ENCODE measurements at regions not wholly inside any gene's neighbourhood (a gene's known extent, or its start where the extent isn't known, plus 50 kb on each side); places are given as distances from the start of the nearest gene placed in this dataset.
"Not testable (repeated sequence)": the region's sequence is repeated elsewhere in the genome, so short reads cannot be mapped to it uniquely, and the experiment has no call there.

DNA sequence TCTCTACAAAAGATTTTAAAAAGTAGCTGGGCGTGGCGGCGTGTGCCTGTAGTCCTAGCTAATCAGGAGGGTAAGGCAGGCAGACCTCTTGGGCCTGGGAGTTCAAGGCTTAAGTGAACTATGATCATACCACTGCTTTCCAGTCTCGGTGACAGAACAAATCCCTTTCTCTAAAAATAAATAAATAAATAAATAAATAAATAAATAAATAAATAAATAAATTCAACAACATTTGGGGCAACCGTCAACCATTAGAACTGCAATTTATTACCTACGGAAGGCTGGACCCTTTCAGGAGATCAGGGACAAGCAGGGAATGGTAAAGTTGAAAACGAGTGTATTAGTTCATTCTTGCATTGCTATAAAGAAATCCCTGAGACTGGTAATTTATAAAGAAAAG is 136.2 kb upstream of the USP9X start:
- TF ChIP-seq, protein P1, sequence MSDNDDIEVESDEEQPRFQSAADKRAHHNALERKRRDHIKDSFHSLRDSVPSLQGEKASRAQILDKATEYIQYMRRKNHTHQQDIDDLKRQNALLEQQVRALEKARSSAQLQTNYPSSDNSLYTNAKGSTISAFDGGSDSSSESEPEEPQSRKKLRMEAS (CRISPR knock-in tag; IDR thresholded peaks at IDR 0.05): no peak
- TF ChIP-seq FOXJ3 (CRISPR knock-in tag; IDR thresholded peaks at IDR 0.05; ENCODE audit: borderline replicate concordance): no peak
- TF ChIP-seq ZNF317 (CRISPR knock-in tag; IDR thresholded peaks at IDR 0.05; ENCODE audit: borderline replicate concordance, low read depth): no peak
- TF ChIP-seq, protein P2, sequence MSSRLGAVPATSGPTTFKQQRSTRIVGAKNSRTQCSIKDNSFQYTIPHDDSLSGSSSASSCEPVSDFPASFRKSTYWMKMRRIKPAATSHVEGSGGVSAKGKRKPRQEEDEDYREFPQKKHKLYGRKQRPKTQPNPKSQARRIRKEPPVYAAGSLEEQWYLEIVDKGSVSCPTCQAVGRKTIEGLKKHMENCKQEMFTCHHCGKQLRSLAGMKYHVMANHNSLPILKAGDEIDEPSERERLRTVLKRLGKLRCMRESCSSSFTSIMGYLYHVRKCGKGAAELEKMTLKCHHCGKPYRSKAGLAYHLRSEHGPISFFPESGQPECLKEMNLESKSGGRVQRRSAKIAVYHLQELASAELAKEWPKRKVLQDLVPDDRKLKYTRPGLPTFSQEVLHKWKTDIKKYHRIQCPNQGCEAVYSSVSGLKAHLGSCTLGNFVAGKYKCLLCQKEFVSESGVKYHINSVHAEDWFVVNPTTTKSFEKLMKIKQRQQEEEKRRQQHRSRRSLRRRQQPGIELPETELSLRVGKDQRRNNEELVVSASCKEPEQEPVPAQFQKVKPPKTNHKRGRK (CRISPR knock-in tag; IDR thresholded peaks at IDR 0.05; ENCODE audit: borderline replicate concordance): no peak
- no peak for TF ChIP-seq OVOL2 (CRISPR knock-in tag; IDR thresholded peaks at IDR 0.05; ENCODE audit: borderline replicate concordance)
- no peak for TF ChIP-seq ETV6 (CRISPR knock-in tag; IDR thresholded peaks at IDR 0.05)
- TF ChIP-seq JUN (CRISPR knock-in tag; IDR thresholded peaks at IDR 0.05): no peak
- TF ChIP-seq, protein P3, sequence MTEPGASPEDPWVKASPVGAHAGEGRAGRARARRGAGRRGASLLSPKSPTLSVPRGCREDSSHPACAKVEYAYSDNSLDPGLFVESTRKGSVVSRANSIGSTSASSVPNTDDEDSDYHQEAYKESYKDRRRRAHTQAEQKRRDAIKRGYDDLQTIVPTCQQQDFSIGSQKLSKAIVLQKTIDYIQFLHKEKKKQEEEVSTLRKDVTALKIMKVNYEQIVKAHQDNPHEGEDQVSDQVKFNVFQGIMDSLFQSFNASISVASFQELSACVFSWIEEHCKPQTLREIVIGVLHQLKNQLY (CRISPR knock-in tag; IDR thresholded peaks at IDR 0.05): no peak
- TF ChIP-seq EMX1 (CRISPR knock-in tag; IDR thresholded peaks at IDR 0.05): no peak
- TF ChIP-seq ZBTB21 (CRISPR knock-in tag; IDR thresholded peaks at IDR 0.05; ENCODE audit: borderline replicate concordance): no peak
- TF ChIP-seq CREB1 (CRISPR knock-in tag; IDR thresholded peaks at IDR 0.05): no peak
- TF ChIP-seq, protein P4, sequence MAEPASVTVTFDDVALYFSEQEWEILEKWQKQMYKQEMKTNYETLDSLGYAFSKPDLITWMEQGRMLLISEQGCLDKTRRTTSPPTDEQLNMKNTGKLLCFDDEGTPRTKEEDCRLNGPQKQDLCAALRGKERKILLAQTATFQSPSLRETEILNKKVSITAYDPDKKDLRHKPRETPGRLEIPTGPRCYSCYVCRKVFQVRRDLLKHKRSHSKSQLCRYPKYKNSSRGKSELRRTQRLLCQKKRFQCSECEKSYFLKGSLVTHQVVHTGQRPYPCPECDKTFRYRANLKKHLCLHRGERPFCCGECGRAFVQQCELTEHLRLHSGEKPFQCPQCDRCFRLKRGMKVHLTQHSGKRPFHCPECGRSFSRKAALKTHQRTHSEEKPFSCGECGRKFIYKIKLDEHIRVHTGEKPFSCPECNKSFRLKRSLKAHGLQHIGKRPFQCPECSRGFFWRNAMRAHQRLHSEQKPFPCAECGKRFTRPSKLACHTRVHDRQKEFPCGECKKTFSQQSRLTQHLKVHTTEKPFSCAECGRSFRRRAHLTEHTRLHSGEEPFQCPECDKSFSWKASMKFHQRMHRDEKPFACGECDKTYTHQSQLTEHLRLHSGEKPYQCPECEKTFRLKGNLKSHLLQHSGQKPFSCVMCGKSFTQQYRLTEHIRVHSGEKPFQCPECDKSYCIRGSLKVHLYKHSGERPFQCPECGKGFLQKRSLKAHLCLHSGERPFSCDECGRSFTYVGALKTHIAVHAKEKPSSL (CRISPR knock-in tag; conservative IDR thresholded peaks at IDR 0.05): no peak
- TF ChIP-seq TP53 (CRISPR knock-in tag; IDR thresholded peaks at IDR 0.05): no peak
- TF ChIP-seq GRHL2 (CRISPR knock-in tag; IDR thresholded peaks at IDR 0.05; ENCODE audit: insufficient replicate concordance, severe bottlenecking): no peak
- no peak for TF ChIP-seq SMAD4 (CRISPR knock-in tag; IDR thresholded peaks at IDR 0.05)
- DNase-seq (ENCODE audit: low spot score) (no peak), ATAC-seq (no peak)
- peaks cover 9% of the 10 kb centered on the region for H3K36me3 Mint-ChIP-seq
- peak overlapping the region; percentile 74; the same call in 1 of the 2 replicates for H3K27ac Mint-ChIP-seq
- H3K27me3 Mint-ChIP-seq (ENCODE audit: low read depth): no peaks in the 10 kb centered on the region; the same call in 1 of the 2 replicates
- H3K4me3 Mint-ChIP-seq: no peak overlapping the region
- H3K9me3 Mint-ChIP-seq: peaks cover 8% of the 10 kb centered on the region
- ChIA-PET POLR2A (no interaction called here), CTCF (no interaction called here)
- peaks cover 36% of the 10 kb centered on the region for H3K4me1 Mint-ChIP-seq

DNA sequence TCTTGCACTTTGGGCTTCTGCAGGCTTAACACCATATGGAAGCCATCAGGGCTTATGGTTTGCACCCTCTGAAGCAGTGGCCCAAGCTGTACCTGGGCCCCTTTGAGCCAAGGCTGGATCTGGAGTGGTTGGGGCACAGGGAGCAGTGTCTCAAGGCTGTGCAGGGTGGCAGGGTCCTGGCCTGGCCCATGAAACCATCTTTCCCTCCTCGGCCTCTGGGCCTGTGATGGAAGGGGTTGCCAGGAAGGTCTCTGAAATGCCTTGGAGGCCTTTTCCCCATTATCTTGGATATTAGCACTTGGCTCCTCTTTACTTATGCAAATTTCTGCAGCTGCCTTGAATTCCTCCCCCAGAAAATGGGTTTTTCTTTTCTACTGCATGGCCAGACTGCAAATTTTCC is 134.7 kb upstream of the USP9X start:
- no peaks in the 10 kb centered on the region; the same call in 1 of the 2 replicates for H3K27me3 Mint-ChIP-seq (ENCODE audit: low read depth)
- TF ChIP-seq NR3C1 (CRISPR knock-in tag; conservative IDR thresholded peaks at IDR 0.05; ENCODE audit: low read depth) (no peak), ZNF423 (CRISPR knock-in tag; IDR thresholded peaks at IDR 0.05) (no peak), EMX1 (CRISPR knock-in tag; IDR thresholded peaks at IDR 0.05) (no peak)
- TF ChIP-seq, protein P5, sequence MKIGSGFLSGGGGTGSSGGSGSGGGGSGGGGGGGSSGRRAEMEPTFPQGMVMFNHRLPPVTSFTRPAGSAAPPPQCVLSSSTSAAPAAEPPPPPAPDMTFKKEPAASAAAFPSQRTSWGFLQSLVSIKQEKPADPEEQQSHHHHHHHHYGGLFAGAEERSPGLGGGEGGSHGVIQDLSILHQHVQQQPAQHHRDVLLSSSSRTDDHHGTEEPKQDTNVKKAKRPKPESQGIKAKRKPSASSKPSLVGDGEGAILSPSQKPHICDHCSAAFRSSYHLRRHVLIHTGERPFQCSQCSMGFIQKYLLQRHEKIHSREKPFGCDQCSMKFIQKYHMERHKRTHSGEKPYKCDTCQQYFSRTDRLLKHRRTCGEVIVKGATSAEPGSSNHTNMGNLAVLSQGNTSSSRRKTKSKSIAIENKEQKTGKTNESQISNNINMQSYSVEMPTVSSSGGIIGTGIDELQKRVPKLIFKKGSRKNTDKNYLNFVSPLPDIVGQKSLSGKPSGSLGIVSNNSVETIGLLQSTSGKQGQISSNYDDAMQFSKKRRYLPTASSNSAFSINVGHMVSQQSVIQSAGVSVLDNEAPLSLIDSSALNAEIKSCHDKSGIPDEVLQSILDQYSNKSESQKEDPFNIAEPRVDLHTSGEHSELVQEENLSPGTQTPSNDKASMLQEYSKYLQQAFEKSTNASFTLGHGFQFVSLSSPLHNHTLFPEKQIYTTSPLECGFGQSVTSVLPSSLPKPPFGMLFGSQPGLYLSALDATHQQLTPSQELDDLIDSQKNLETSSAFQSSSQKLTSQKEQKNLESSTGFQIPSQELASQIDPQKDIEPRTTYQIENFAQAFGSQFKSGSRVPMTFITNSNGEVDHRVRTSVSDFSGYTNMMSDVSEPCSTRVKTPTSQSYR (CRISPR knock-in tag; IDR thresholded peaks at IDR 0.05): no peak
- ATAC-seq: peak; percentile 95
- peaks cover 32% of the 10 kb centered on the region for H3K4me1 Mint-ChIP-seq
- peak overlapping the region; percentile 44 for H3K4me3 Mint-ChIP-seq
- DNase-seq (ENCODE audit: low spot score): peak; percentile 42
- POLR2A ChIA-PET: no interaction called here
- H3K27ac Mint-ChIP-seq: peak overlapping the region; percentile 98
- peaks cover 9% of the 10 kb centered on the region for H3K36me3 Mint-ChIP-seq
- peaks cover 8% of the 10 kb centered on the region for H3K9me3 Mint-ChIP-seq
- CTCF ChIA-PET: no interaction called here

DNA sequence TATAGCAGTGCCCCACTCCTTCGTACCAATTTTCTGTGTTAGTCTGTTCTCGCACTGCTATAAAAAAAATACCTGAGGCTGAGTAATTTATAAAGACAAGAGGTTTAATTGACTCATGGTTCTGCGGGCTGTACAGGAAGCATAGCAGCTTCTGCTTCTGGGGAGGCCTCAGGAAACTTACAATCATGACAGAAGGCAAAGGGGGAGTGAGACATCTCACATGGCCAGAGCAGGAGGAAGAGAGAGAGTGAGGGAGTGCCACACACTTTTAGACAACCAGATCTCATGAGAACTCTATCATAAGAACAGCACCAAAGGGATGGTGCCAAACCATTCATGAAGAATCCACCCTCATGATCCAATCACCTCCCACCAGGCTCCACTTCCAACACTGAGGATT is 133.8 kb upstream of the USP9X start:
- Mint-ChIP-seq H3K27ac (peak overlapping the region; percentile 98), H3K9me3 (peaks cover 12% of the 10 kb centered on the region), H3K4me3 (peak overlapping the region; percentile 44; the same call in 1 of the 2 replicates), H3K36me3 (peaks cover 11% of the 10 kb centered on the region), H3K4me1 (peaks cover 29% of the 10 kb centered on the region)
- H3K27me3 Mint-ChIP-seq (ENCODE audit: low read depth); ATAC-seq; POLR2A ChIA-PET; CTCF ChIA-PET; DNase-seq (ENCODE audit: low spot score): not testable (repeated sequence)
